HEK293T (cell line): ENCODE measurements at regions not wholly inside any gene's neighbourhood (a gene's known extent, or its start where the extent isn't known, plus 50 kb on each side); places are given as distances from the start of the nearest gene placed in this dataset.

Experiments used
- CTCF ChIA-PET: fragments of 350-600 bp; formaldehyde crosslinking; extraction: SDS; loops from one replicate; lab custom pipeline; 2021; ENCODE audit warnings: antibody characterized with exemption, inconsistent platforms; lab: Yijun Ruan, JAX
- POLR2A ChIA-PET: fragments of 350-600 bp; formaldehyde crosslinking; extraction: SDS; loops from one replicate; lab custom pipeline; 2020; ENCODE audit warnings: antibody characterized with exemption, inconsistent platforms; lab: Yijun Ruan, JAX
- DNase-seq: peaks from one replicate; pipeline ENCODE4 v3.0.0; 2012; ENCODE audit warnings: mixed read lengths; ENCODE audit errors: extremely low spot score
- ARNT ChIP-seq: fragments of 450-650 bp; IDR thresholded peaks from 2 replicates; pipeline ENCODE4 v1.6.1; 2017; ENCODE audit warnings: mild to moderate bottlenecking
- BHLHE40 ChIP-seq: fragments of 450-650 bp; IDR thresholded peaks from 2 replicates; pipeline ENCODE4 v1.6.1; 2016; ENCODE audit warnings: mild to moderate bottlenecking, moderate library complexity, borderline replicate concordance
- CTBP1 ChIP-seq: fragments of 450-650 bp; IDR thresholded peaks from 2 replicates; pipeline ENCODE4 v1.6.1; 2016; ENCODE audit warnings: borderline replicate concordance
- ELF4 ChIP-seq: fragments of 450-650 bp; IDR thresholded peaks from 2 replicates; pipeline ENCODE4 v1.6.1; 2017; ENCODE audit warnings: antibody characterized with exemption
- FOXA1 ChIP-seq: fragments of 450-650 bp; IDR thresholded peaks from 2 replicates; pipeline ENCODE4 v1.6.1; 2016; ENCODE audit warnings: mild to moderate bottlenecking
- FOXK2 ChIP-seq: fragments of 450-650 bp; IDR thresholded peaks from 2 replicates; pipeline ENCODE4 v1.6.1; 2016; ENCODE audit warnings: mild to moderate bottlenecking
- FOXM1 ChIP-seq: fragments of 450-650 bp; IDR thresholded peaks from 2 replicates; pipeline ENCODE4 v1.6.1; 2017; ENCODE audit warnings: mild to moderate bottlenecking, borderline replicate concordance
- HDGF ChIP-seq: fragments of 450-650 bp; IDR thresholded peaks from 2 replicates; pipeline ENCODE4 v1.6.1; 2017; ENCODE audit warnings: antibody characterized with exemption, borderline replicate concordance
- L3MBTL2 ChIP-seq: fragments of 450-650 bp; conservative IDR thresholded peaks from 2 replicates; pipeline ENCODE4 v1.6.1; 2016; ENCODE audit warnings: mild to moderate bottlenecking
- LEF1 ChIP-seq: fragments of 450-650 bp; IDR thresholded peaks from 2 replicates; pipeline ENCODE4 v1.6.1; 2017; ENCODE audit warnings: mild to moderate bottlenecking, borderline replicate concordance
- NFRKB ChIP-seq: fragments of 450-650 bp; IDR thresholded peaks from 2 replicates; pipeline ENCODE4 v1.6.1; 2016; ENCODE audit warnings: mild to moderate bottlenecking, moderate library complexity
- PKNOX1 ChIP-seq: fragments of 450-650 bp; IDR thresholded peaks from 2 replicates; pipeline ENCODE4 v1.6.1; 2016
- SP1 ChIP-seq: fragments of 450-650 bp; IDR thresholded peaks from 2 replicates; pipeline ENCODE4 v1.6.1; 2017
- SUZ12 ChIP-seq: fragments of 450-650 bp; IDR thresholded peaks from 2 replicates; pipeline ENCODE4 v1.6.1; 2016; ENCODE audit warnings: mild to moderate bottlenecking
- TARDBP ChIP-seq: fragments of 450-650 bp; IDR thresholded peaks from 2 replicates; pipeline ENCODE4 v1.6.1; 2016
- ZNF384 ChIP-seq: fragments of 450-650 bp; IDR thresholded peaks from 2 replicates; pipeline ENCODE4 v1.6.1; 2016

DNA sequence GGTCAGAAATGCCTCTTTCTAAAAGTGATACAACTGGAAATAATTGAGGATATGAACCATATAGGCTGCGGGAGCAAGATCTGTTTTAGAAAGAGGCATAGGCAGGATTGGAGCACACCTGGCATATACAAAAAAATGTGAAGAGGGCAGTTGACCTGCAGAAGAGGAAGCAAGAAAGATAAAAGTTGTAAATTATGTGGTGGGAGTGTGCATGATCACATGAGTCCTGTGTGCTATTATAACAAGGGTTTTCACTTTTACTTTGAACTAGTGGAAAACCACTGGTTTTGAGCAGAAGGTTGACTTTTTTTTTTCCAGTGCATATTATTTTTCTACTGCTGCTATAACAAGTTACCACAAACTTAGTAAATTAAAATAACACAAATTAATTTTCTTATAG, 489.3 kb downstream of the ANXA1 start:
- TF ChIP-seq NFRKB (no peak), BHLHE40 (no peak), CTBP1 (no peak), ELF4 (no peak), SP1 (no peak)
- DNase-seq = no peak
- ChIA-PET POLR2A (no interaction called here), CTCF (no interaction called here)

DNA sequence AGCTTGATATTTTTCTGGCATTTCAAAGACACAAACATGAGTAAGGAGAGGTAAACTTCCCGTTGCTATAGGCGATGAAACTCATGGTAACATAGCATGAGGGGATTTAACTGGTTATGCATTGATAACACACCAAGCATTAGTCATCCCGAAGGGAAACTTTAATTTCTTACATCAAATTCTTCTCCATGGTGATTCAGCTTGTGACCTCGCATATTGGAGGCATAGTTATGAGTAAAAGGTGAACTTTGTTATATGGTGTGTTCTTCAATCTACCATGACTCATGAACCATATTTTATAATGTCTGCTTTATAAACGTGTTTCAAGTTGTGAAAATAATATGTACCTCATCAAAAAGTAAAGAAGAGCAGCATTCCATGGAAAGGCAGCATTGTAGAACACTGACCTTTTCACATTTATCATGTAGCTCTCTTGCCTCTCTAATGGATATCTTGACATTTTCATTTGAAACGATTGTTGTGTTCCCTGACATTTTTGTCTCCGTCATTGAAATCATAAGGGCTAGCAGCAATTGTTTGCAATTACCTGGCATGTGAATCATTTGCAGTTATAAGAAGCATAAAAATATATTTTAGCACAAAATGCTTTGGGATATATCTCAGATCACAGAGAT, 491.8 kb downstream of the ANXA1 start:
- POLR2A ChIA-PET = no interaction called here
- TF ChIP-seq FOXM1 (no peak), TARDBP (no peak), PKNOX1 (no peak), FOXK2 (no peak), HDGF (no peak), NFRKB (no peak), SUZ12 (no peak), BHLHE40 (no peak), SP1 (no peak), FOXA1 (no peak), LEF1 (no peak), ELF4 (no peak), L3MBTL2 (no peak), ARNT (no peak), CTBP1 (no peak), ZNF384 (no peak)
- CTCF ChIA-PET = no interaction called here
- no peak for DNase-seq

DNA sequence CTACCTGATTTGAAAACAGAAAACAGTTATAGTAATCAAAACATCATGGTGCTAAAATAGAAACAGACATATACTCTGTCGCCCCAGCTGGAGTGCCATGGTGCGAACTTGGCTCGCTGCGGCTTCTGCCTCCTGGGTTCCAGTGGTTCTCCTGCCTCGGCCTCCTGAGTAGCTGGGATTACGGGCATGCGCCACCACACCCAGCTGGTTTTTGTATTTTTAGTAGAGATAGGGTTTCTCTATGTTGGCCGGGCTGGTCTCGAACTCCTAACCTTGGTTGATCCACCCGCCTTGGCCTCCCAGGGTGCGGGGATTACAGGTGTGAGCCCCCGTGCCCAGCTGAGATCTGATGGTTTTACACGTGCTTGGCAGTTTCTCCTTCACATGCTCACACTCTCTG, 495.9 kb downstream of the ANXA1 start:
- ChIA-PET CTCF (no interaction called here), POLR2A (no interaction called here)
- TF ChIP-seq TARDBP (no peak), ELF4 (no peak), PKNOX1 (no peak)
- DNase-seq = no peak

- DNase-seq = no peak
- ChIA-PET CTCF (no interaction called here), POLR2A (no interaction called here)
- no peak for TF ChIP-seq CTBP1
- TF ChIP-seq SP1 = no peak
- TF ChIP-seq BHLHE40 = no peak
- no peak for TF ChIP-seq LEF1
- TF ChIP-seq ZNF384 = no peak
- TF ChIP-seq FOXM1 = no peak
- TF ChIP-seq TARDBP = no peak
- no peak for TF ChIP-seq FOXA1
- no peak for TF ChIP-seq PKNOX1
- no peak for TF ChIP-seq HDGF
- no peak for TF ChIP-seq ARNT
- no peak for TF ChIP-seq FOXK2
- no peak for TF ChIP-seq SUZ12
- TF ChIP-seq L3MBTL2 = no peak
These were observed 497.9 kb downstream of the ANXA1 start for GRCh38 chr9:73649552-73649951.

DNA sequence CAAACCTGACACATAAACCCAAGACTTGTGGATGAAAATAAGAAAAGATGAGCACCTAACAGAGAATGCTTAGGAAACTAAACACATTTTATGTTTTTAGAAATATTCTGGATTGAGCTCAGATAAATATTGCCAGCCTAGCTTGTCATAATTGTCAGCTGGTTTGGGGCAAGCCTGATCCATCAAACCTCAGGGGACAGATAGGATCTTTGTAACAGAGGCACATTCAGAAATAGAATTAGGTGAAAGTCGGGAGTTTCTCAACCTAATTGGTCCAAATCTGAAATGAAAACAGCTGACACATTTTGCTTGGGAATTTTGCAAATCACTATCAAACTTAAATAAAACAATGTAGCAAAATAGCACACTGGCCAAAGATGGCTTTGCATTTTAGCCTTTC, 503.7 kb downstream of the ANXA1 start:
- ChIA-PET POLR2A (no interaction called here), CTCF (no interaction called here)
- no peak for TF ChIP-seq FOXK2
- no peak for TF ChIP-seq ELF4
- no peak for TF ChIP-seq ARNT
- no peak for TF ChIP-seq SP1
- no peak for TF ChIP-seq BHLHE40
- TF ChIP-seq ZNF384 = no peak
- TF ChIP-seq PKNOX1 = no peak
- no peak for TF ChIP-seq CTBP1
- no peak for TF ChIP-seq NFRKB
- no peak for TF ChIP-seq LEF1
- no peak for TF ChIP-seq HDGF
- TF ChIP-seq SUZ12 = no peak
- TF ChIP-seq L3MBTL2 = no peak
- DNase-seq = no peak

- POLR2A ChIA-PET = no interaction called here
- CTCF ChIA-PET = no interaction called here
- no peak for TF ChIP-seq ELF4
- TF ChIP-seq L3MBTL2 = no peak
- no peak for TF ChIP-seq FOXA1
- TF ChIP-seq SUZ12 = no peak
- TF ChIP-seq SP1 = no peak
- TF ChIP-seq TARDBP = no peak
- TF ChIP-seq PKNOX1 = no peak
- no peak for DNase-seq
These were observed 504.2 kb downstream of the ANXA1 start for GRCh38 chr9:73655831-73656230.
